A673 (cell line): ENCODE measurements at regions not wholly inside any gene's neighbourhood (a gene's known extent, or its start where the extent isn't known, plus 50 kb on each side); places are given as distances from the start of the nearest gene placed in this dataset.
"Not testable (repeated sequence)": the region's sequence is repeated elsewhere in the genome, so short reads cannot be mapped to it uniquely, and the experiment has no call there.

ENCODE experiments used
- BruUV-seq: library from RNA; stranded (reverse); fragments of 400-500 nt; replicated peaks from 2 replicates; lab custom pipeline; 2021; lab: Mats Ljungman, UMichigan
- CTCF ChIA-PET: fragments of 300-600 bp; sonication (Branson Sonifier 250); formaldehyde crosslinking; loops from one replicate; lab custom pipeline; 2022; ENCODE audit warnings: antibody characterized with exemption; lab: Charles Lee
- POLR2A ChIA-PET: fragments of 300-600 bp; sonication (Branson Sonifier 250); formaldehyde crosslinking; loops from one replicate; lab custom pipeline; 2022; ENCODE audit warnings: antibody characterized with exemption; ENCODE audit not compliant: low non-redundant PET; lab: Charles Lee
- DNase-seq: peaks from one replicate; pipeline ENCODE4 v3.0.0-alpha.2; 2015; ENCODE audit warnings: low spot score
- H3K27ac ChIP-seq: fragments of 200-600 bp; sonication (generic); 2 replicates; pipeline ENCODE4 v1.5.1; 2016; ENCODE audit warnings: mixed run types, low read depth, mild to moderate bottlenecking, mixed read lengths, antibody characterized with exemption, low read length; ENCODE audit not compliant: poor library complexity, severe bottlenecking
- H3K27me3 ChIP-seq: fragments of 200-600 bp; sonication (generic); replicated peaks from 2 replicates; pipeline ENCODE4 v1.6.1; 2017; ENCODE audit warnings: mixed run types, low read depth, mild to moderate bottlenecking, mixed read lengths, antibody characterized with exemption, low read length; ENCODE audit not compliant: insufficient read depth, poor library complexity
- H3K36me3 ChIP-seq: fragments of 200-600 bp; sonication (generic); 2 replicates; pipeline ENCODE4 v1.6.1; 2016; ENCODE audit warnings: mixed run types, mild to moderate bottlenecking, mixed read lengths, antibody characterized with exemption, low read length; ENCODE audit not compliant: insufficient read depth, poor library complexity, severe bottlenecking
- H3K4me1 ChIP-seq: fragments of 200-600 bp; sonication (generic); 2 replicates; pipeline ENCODE4 v1.6.1; 2017; ENCODE audit warnings: mixed run types, mild to moderate bottlenecking, mixed read lengths, antibody characterized with exemption, low read length; ENCODE audit not compliant: insufficient read depth, poor library complexity, severe bottlenecking
- H3K4me3 ChIP-seq: fragments of 200-600 bp; sonication (generic); 2 replicates; pipeline ENCODE4 v1.5.1; 2016; ENCODE audit warnings: low read depth, mixed run types, mild to moderate bottlenecking, mixed read lengths, low read length; ENCODE audit not compliant: poor library complexity, severe bottlenecking
- H3K9me3 ChIP-seq: fragments of 200-600 bp; sonication (generic); 2 replicates; pipeline ENCODE4 v1.6.1; 2016; ENCODE audit warnings: mixed run types, low read depth, mild to moderate bottlenecking, mixed read lengths, antibody characterized with exemption, low read length; ENCODE audit not compliant: poor library complexity, severe bottlenecking
- EZH2 ChIP-seq: fragments of 200-600 bp; sonication (generic); IDR thresholded peaks from 2 replicates; pipeline ENCODE4 v1.6.1; 2017; ENCODE audit warnings: borderline replicate concordance, low read depth, mild to moderate bottlenecking, mixed read lengths, antibody characterized with exemption, low read length; ENCODE audit not compliant: poor library complexity, severe bottlenecking
- intact Hi-C: fragments of 100-400 bp; cut with micrococcal nuclease; formaldehyde crosslinking; loops from one replicate; pipeline ENCODE4 v1.10.0; 2022; ENCODE audit not compliant: unreplicated experiment
- TF ChIP-seq, protein P1 (sequence below): fragments of 300-800, 200-600 bp; sonication (generic); conservative IDR thresholded peaks from 2 replicates; pipeline ENCODE4 v1.5.1; 2017; ENCODE audit warnings: low read depth, mild to moderate bottlenecking, antibody characterized with exemption, low read length, moderate library complexity, mixed read lengths

DNA sequence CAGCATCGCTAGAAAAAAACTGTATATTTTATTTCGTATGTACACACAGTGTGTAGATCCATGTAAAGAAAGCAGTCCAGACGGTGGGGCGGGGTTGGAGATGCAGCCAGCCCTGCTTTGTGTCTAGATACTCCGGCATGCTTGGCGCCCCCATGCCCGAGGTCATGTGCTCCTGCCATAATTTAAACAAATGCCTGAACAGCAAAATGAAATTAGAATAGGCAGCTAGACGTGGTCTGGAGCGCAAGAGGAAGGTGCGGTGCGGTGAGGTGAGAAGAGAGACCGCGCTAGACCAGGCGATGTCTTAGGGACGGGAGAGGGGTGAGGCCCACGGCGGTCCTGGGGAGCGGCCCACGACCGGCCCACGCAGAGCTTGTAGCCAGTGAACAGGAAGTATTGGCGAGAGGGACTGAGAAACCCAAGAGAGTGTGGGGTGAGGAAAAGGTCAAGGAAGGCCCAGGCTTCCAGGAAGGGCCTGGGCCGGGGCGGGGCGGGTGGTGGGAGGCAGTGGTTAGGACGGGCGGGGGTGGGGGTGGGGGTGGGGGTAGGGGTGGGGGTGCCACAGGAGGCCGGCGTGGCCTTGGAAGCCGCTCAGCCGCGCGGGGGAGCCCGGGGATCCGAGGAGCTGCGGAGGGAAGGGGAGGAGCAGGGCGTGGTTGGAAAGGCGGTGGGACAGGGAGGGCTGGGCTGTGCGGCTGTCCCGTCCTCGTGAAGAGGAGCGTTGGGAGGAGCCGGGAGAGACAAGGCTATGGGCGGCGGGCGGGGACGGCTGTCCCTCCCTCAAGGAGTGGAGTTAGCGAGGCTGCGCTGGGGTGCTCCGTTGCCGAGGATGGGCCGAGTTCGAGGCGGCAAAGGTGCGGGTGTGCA is 254.7 kb upstream of the SGCG start:
- TF ChIP-seq EZH2, result no peak
- TF ChIP-seq, protein P1, sequence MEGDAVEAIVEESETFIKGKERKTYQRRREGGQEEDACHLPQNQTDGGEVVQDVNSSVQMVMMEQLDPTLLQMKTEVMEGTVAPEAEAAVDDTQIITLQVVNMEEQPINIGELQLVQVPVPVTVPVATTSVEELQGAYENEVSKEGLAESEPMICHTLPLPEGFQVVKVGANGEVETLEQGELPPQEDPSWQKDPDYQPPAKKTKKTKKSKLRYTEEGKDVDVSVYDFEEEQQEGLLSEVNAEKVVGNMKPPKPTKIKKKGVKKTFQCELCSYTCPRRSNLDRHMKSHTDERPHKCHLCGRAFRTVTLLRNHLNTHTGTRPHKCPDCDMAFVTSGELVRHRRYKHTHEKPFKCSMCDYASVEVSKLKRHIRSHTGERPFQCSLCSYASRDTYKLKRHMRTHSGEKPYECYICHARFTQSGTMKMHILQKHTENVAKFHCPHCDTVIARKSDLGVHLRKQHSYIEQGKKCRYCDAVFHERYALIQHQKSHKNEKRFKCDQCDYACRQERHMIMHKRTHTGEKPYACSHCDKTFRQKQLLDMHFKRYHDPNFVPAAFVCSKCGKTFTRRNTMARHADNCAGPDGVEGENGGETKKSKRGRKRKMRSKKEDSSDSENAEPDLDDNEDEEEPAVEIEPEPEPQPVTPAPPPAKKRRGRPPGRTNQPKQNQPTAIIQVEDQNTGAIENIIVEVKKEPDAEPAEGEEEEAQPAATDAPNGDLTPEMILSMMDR, result no peak
- DNase-seq, result no peak
- no TSS peak for BruUV-seq
- H3K36me3 ChIP-seq, result no peaks in the 10 kb centered on the region
- H3K4me3 ChIP-seq, result no peak overlapping the region
- no peaks in the 10 kb centered on the region for H3K4me1 ChIP-seq
- intact Hi-C loops, result no loop called here
- ChIA-PET POLR2A (no interaction called here), CTCF (no interaction called here)
- H3K27me3 ChIP-seq, result no peaks in the 10 kb centered on the region
- H3K9me3 ChIP-seq, result no peaks in the 10 kb centered on the region
- no peak overlapping the region for H3K27ac ChIP-seq

DNA sequence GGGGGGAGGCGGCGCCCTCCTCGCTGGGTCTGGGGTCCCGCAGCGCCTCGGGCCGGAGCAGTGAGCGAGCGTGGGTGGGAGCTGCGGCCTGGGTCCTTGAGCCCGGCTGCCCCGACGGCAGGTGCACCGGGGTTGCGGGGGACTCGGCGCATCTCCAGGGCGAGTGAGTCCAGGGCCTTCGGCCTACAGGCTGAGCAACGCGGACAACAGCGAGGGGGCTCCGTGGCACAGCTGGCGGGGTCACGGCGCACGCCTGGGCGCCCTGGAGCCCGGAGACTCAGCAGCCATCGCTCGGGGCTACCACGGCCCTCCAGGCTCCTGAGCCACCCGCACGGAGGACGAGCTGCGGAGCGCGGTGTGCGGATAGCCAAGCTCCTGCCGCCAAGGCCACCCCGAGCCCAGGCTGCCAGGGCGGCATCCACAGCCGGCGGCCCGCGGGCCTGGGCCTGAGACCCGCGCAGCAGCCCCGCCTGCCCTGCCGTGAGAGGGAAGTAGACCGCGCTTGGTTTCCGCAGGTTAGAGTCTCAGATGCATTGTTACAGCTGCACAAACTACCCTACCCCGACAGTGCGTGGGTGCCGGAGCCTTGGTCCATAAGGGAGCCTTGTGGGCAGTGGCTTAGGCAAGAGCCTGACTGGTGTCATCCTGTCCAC is 253.9 kb upstream of the SGCG start:
- CTCF ChIA-PET, result no interaction called here

DNA sequence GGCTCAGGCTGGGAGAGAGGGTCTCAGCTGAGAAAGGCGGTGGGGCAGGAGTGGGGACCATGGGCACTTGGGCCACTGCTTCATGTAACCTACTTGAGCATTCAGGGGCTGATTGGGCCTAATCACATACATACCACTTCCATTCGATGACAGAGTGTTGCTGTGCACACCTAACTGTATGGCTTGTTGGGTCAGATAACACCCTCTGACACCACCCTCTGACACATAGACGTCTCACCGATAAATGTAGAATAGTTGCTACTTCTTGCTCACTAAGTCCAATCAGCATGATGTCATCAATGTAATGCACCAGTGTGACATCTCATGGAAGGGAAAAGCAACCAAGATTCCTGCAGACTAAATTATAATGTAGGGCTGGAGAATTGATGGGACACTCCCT is 252.9 kb upstream of the SGCG start:
- intact Hi-C loops, H3K4me3 ChIP-seq, CTCF ChIA-PET, H3K27ac ChIP-seq, H3K27me3 ChIP-seq, H3K9me3 ChIP-seq, H3K4me1 ChIP-seq, POLR2A ChIA-PET, BruUV-seq, DNase-seq, H3K36me3 ChIP-seq: not testable (repeated sequence)

More for the DNA sequence above, 253.9 kb upstream of the SGCG start:
- POLR2A ChIA-PET, result no interaction called here
- BruUV-seq, result no TSS peak
- H3K4me3 ChIP-seq, result no peak overlapping the region
- H3K36me3 ChIP-seq, result no peaks in the 10 kb centered on the region
- no peaks in the 10 kb centered on the region for H3K27me3 ChIP-seq
- H3K27ac ChIP-seq, result no peak overlapping the region
- intact Hi-C loops, result no loop called here
- H3K9me3 ChIP-seq, result no peaks in the 10 kb centered on the region
- TF ChIP-seq EZH2, result no peak
- TF ChIP-seq, protein P1, result no peak
- no peaks in the 10 kb centered on the region for H3K4me1 ChIP-seq
- no peak for DNase-seq
